Fibroblast of gingiva (primary cell): ENCODE measurements at regions not wholly inside any gene's neighbourhood (a gene's known extent, or its start where the extent isn't known, plus 50 kb on each side); places are given as distances from the start of the nearest gene placed in this dataset.
"Not testable (repeated sequence)": the region's sequence is repeated elsewhere in the genome, so short reads cannot be mapped to it uniquely, and the experiment has no call there.

Experiments used
- DNase-seq: peaks from one replicate; pipeline ENCODE4 v3.0.0-alpha.2; 2011; ENCODE audit warnings: low read depth

GRCh38 chr11:134866981-134867675, 455.1 kb upstream of the B3GAT1 start:
- DNase-seq = no peak

- DNase-seq = no peak
Observed at GRCh38 chr11:134866215-134866614, 454.2 kb upstream of the B3GAT1 start.

- DNase-seq = no peak
Observed at GRCh38 chr11:134864968-134865305, 452.9 kb upstream of the B3GAT1 start.

GRCh38 chr11:134864233-134864967, 452.4 kb upstream of the B3GAT1 start:
- no peak for DNase-seq

GRCh38 chr11:134863294-134863693, 451.3 kb upstream of the B3GAT1 start:
- DNase-seq = no peak

- no peak for DNase-seq
Observed at GRCh38 chr11:134862587-134863195, 450.6 kb upstream of the B3GAT1 start.

GRCh38 chr11:134862105-134862502, 450.1 kb upstream of the B3GAT1 start:
- DNase-seq = no peak

- DNase-seq = no peak
Observed at GRCh38 chr11:134861490-134862104, 449.6 kb upstream of the B3GAT1 start.

GRCh38 chr11:134858783-134859480, 446.9 kb upstream of the B3GAT1 start:
- no peak for DNase-seq

- no peak for DNase-seq
Observed at GRCh38 chr11:134857035-134857434, 445.0 kb upstream of the B3GAT1 start.

GRCh38 chr11:134856056-134856971, 444.3 kb upstream of the B3GAT1 start:
- no peak for DNase-seq

- no peak for DNase-seq
Observed at GRCh38 chr11:134853992-134854991, 442.2 kb upstream of the B3GAT1 start.

GRCh38 chr11:134851503-134852224, 439.6 kb upstream of the B3GAT1 start:
- DNase-seq = not testable (repeated sequence)

- DNase-seq = no peak
Observed at GRCh38 chr11:134850566-134850965, 438.5 kb upstream of the B3GAT1 start.

- DNase-seq = no peak
Observed at GRCh38 chr11:134849833-134850232, 437.8 kb upstream of the B3GAT1 start.

- no peak for DNase-seq
Observed at GRCh38 chr11:134847083-134847715, 435.2 kb upstream of the B3GAT1 start.

GRCh38 chr11:134846328-134847082, 434.5 kb upstream of the B3GAT1 start:
- DNase-seq = no peak
